GM12872 (cell line): ENCODE measurements at regions not wholly inside any gene's neighbourhood (a gene's known extent, or its start where the extent isn't known, plus 50 kb on each side); places are given as distances from the start of the nearest gene placed in this dataset.

Experiments
- CTCF ChIP-seq: IDR thresholded peaks from 3 replicates; pipeline ENCODE4 v1.5.1; 2011; ENCODE audit warnings: low read depth, mild to moderate bottlenecking, low read length, moderate library complexity; ENCODE audit not compliant: insufficient read depth

GRCh38 chr6:132188556-132189264 lies 212.6 kb downstream of the MOXD1 start:
- no peak for TF ChIP-seq CTCF

- TF ChIP-seq CTCF, result no peak
Measured at GRCh38 chr6:132187816-132188215, 213.5 kb downstream of the MOXD1 start.

GRCh38 chr6:132179955-132180354 lies 221.3 kb downstream of the MOXD1 start:
- TF ChIP-seq CTCF, result no peak

GRCh38 chr6:132174919-132175318 lies 223.7 kb upstream of the CCN2 start:
- no peak for TF ChIP-seq CTCF

- no peak for TF ChIP-seq CTCF
Measured at GRCh38 chr6:132168961-132169360, 217.8 kb upstream of the CCN2 start.

- no peak for TF ChIP-seq CTCF
Measured at GRCh38 chr6:132167929-132168892, 217.0 kb upstream of the CCN2 start.

- TF ChIP-seq CTCF, result no peak
Measured at GRCh38 chr6:132166526-132167051, 215.4 kb upstream of the CCN2 start.
